GM23338 (cell line): ENCODE measurements at regions not wholly inside any gene's neighbourhood (a gene's known extent, or its start where the extent isn't known, plus 50 kb on each side); places are given as distances from the start of the nearest gene placed in this dataset.

ENCODE experiments used
- ATAC-seq: fragments of 200-7000 bp; cut with Tn5 transposase; 3 replicates; pipeline ENCODE4 v1.9.1; 2020
- DNase-seq: peaks from one replicate; pipeline ENCODE4 v3.0.0-alpha.2; 2015; ENCODE audit warnings: low spot score
- H2AFZ ChIP-seq: fragments of 200-600 bp; sonication (generic); 2 replicates; pipeline ENCODE4 v1.8.0; 2016; ENCODE audit warnings: antibody characterized with exemption, mild to moderate bottlenecking, moderate library complexity
- H3F3A ChIP-seq: fragments of 200-600 bp; sonication (generic); replicated peaks from 2 replicates; pipeline ENCODE4 v1.8.0; 2017; ENCODE audit warnings: antibody characterized with exemption, mixed run types, low read depth
- H3K27ac ChIP-seq: fragments of 200-600 bp; sonication (generic); 2 replicates; pipeline ENCODE4 v1.6.1; 2016; ENCODE audit warnings: low read depth
- H3K27me3 ChIP-seq: fragments of 200-600 bp; sonication (generic); 2 replicates; pipeline ENCODE4 v1.8.0; 2016; ENCODE audit warnings: mild to moderate bottlenecking, mixed run types, moderate library complexity; ENCODE audit not compliant: insufficient read depth
- H3K36me3 ChIP-seq: fragments of 200-600 bp; sonication (generic); 2 replicates; pipeline ENCODE4 v1.8.0; 2016; ENCODE audit warnings: mild to moderate bottlenecking; ENCODE audit not compliant: insufficient read depth
- H3K4me1 ChIP-seq: fragments of 200-600 bp; sonication (generic); 2 replicates; pipeline ENCODE4 v1.8.0; 2016; ENCODE audit warnings: mild to moderate bottlenecking, moderate library complexity; ENCODE audit not compliant: insufficient read depth
- H3K4me2 ChIP-seq: fragments of 200-600 bp; sonication (generic); 2 replicates; pipeline ENCODE4 v1.7.1; 2017; ENCODE audit warnings: mixed run types
- H3K4me3 ChIP-seq: fragments of 200-600 bp; sonication (generic); 2 replicates; pipeline ENCODE4 v1.6.1; 2016; ENCODE audit warnings: mixed run types
- H3K79me2 ChIP-seq: fragments of 200-600 bp; sonication (generic); replicated peaks from 2 replicates; pipeline ENCODE4 v1.8.0; 2017; ENCODE audit warnings: mild to moderate bottlenecking; ENCODE audit not compliant: insufficient read depth
- H3K9me2 ChIP-seq: fragments of 200-600 bp; sonication (generic); 2 replicates; pipeline ENCODE4 v1.8.0; 2017; ENCODE audit not compliant: insufficient read depth
- H4K20me1 ChIP-seq: fragments of 200-600 bp; sonication (generic); replicated peaks from 2 replicates; pipeline ENCODE4 v1.8.0; 2017; ENCODE audit warnings: mild to moderate bottlenecking; ENCODE audit not compliant: insufficient read depth
- H3K27ac Mint-ChIP-seq: 2 replicates; pipeline ENCODE4 v1.8.0; 2020; ENCODE audit warnings: inconsistent platforms, mild to moderate bottlenecking, moderate library complexity, mixed read lengths
- H3K27me3 Mint-ChIP-seq: 3 replicates; pipeline ENCODE4 v1.8.0; 2022; ENCODE audit warnings: low read depth, mild to moderate bottlenecking, moderate library complexity, mixed read lengths, inconsistent platforms; ENCODE audit not compliant: insufficient read depth, poor library complexity
- H3K36me3 Mint-ChIP-seq: 3 replicates; pipeline ENCODE4 v1.8.0; 2021; ENCODE audit warnings: low read depth, mild to moderate bottlenecking, inconsistent platforms, moderate library complexity, mixed read lengths
- H3K4me1 Mint-ChIP-seq: 3 replicates; pipeline ENCODE4 v1.8.0; 2020; ENCODE audit warnings: mild to moderate bottlenecking, inconsistent platforms, mixed read lengths
- H3K4me3 Mint-ChIP-seq: 3 replicates; pipeline ENCODE4 v1.8.0; 2021; ENCODE audit warnings: moderate library complexity, mild to moderate bottlenecking, inconsistent platforms, mixed read lengths
- H3K9me3 Mint-ChIP-seq: 3 replicates; pipeline ENCODE4 v1.8.0; 2020; ENCODE audit warnings: moderate library complexity, mild to moderate bottlenecking, inconsistent platforms, mixed read lengths
- EZH2 ChIP-seq: fragments of 200-600 bp; sonication (generic); IDR thresholded peaks from one replicate; pipeline ENCODE4 v1.8.0; 2017; ENCODE audit warnings: antibody characterized with exemption, mild to moderate bottlenecking, low read depth; ENCODE audit not compliant: unreplicated experiment
- EZH2phosphoT487 ChIP-seq: fragments of 200-600 bp; sonication (generic); IDR thresholded peaks from one replicate; pipeline ENCODE4 v1.8.1; 2018; ENCODE audit warnings: antibody characterized with exemption; ENCODE audit not compliant: unreplicated experiment
- JUNB ChIP-seq: IDR thresholded peaks from one replicate; pipeline ENCODE4 v1.6.1; 2016; ENCODE audit warnings: antibody characterized with exemption; ENCODE audit not compliant: unreplicated experiment
- POLR2AphosphoS5 ChIP-seq: IDR thresholded peaks from 2 replicates; pipeline ENCODE4 v1.6.1; 2016; ENCODE audit warnings: antibody characterized with exemption, low read depth
- STAT1 ChIP-seq: IDR thresholded peaks from one replicate; pipeline ENCODE4 v1.6.1; 2016; ENCODE audit warnings: antibody characterized with exemption; ENCODE audit not compliant: unreplicated experiment
- TF ChIP-seq, protein P1 (sequence below): fragments of 250-450 bp; sonication (Bioruptor Pico); IDR thresholded peaks from 2 replicates; pipeline ENCODE4 v1.5.0; 2020; ENCODE audit warnings: mild to moderate bottlenecking, moderate library complexity
- TF ChIP-seq, protein P2 (sequence below): IDR thresholded peaks from 2 replicates; pipeline ENCODE4 v1.6.1; 2016; ENCODE audit warnings: antibody characterized with exemption

DNA sequence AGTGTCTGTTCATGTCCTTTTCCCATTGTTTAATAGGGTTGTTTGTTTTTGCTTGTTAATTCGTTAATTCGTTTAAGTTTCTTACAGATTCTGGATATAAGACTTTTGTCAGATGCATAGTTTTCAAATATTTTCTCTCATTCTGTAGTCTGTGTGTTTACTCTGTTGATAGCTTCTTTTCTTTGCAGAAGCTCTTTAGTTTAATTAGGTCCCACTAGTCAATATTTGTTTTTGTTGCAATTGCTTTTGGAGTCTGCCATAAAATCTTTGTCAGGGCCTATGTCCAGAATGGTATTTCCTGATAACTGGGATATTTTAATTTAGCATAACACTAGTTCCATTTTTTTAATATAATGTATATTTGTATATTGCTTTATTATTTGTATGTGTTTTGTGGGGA lies 1380.1 kb downstream of the SUCLG1 start (continued):
- TF ChIP-seq, protein P1, sequence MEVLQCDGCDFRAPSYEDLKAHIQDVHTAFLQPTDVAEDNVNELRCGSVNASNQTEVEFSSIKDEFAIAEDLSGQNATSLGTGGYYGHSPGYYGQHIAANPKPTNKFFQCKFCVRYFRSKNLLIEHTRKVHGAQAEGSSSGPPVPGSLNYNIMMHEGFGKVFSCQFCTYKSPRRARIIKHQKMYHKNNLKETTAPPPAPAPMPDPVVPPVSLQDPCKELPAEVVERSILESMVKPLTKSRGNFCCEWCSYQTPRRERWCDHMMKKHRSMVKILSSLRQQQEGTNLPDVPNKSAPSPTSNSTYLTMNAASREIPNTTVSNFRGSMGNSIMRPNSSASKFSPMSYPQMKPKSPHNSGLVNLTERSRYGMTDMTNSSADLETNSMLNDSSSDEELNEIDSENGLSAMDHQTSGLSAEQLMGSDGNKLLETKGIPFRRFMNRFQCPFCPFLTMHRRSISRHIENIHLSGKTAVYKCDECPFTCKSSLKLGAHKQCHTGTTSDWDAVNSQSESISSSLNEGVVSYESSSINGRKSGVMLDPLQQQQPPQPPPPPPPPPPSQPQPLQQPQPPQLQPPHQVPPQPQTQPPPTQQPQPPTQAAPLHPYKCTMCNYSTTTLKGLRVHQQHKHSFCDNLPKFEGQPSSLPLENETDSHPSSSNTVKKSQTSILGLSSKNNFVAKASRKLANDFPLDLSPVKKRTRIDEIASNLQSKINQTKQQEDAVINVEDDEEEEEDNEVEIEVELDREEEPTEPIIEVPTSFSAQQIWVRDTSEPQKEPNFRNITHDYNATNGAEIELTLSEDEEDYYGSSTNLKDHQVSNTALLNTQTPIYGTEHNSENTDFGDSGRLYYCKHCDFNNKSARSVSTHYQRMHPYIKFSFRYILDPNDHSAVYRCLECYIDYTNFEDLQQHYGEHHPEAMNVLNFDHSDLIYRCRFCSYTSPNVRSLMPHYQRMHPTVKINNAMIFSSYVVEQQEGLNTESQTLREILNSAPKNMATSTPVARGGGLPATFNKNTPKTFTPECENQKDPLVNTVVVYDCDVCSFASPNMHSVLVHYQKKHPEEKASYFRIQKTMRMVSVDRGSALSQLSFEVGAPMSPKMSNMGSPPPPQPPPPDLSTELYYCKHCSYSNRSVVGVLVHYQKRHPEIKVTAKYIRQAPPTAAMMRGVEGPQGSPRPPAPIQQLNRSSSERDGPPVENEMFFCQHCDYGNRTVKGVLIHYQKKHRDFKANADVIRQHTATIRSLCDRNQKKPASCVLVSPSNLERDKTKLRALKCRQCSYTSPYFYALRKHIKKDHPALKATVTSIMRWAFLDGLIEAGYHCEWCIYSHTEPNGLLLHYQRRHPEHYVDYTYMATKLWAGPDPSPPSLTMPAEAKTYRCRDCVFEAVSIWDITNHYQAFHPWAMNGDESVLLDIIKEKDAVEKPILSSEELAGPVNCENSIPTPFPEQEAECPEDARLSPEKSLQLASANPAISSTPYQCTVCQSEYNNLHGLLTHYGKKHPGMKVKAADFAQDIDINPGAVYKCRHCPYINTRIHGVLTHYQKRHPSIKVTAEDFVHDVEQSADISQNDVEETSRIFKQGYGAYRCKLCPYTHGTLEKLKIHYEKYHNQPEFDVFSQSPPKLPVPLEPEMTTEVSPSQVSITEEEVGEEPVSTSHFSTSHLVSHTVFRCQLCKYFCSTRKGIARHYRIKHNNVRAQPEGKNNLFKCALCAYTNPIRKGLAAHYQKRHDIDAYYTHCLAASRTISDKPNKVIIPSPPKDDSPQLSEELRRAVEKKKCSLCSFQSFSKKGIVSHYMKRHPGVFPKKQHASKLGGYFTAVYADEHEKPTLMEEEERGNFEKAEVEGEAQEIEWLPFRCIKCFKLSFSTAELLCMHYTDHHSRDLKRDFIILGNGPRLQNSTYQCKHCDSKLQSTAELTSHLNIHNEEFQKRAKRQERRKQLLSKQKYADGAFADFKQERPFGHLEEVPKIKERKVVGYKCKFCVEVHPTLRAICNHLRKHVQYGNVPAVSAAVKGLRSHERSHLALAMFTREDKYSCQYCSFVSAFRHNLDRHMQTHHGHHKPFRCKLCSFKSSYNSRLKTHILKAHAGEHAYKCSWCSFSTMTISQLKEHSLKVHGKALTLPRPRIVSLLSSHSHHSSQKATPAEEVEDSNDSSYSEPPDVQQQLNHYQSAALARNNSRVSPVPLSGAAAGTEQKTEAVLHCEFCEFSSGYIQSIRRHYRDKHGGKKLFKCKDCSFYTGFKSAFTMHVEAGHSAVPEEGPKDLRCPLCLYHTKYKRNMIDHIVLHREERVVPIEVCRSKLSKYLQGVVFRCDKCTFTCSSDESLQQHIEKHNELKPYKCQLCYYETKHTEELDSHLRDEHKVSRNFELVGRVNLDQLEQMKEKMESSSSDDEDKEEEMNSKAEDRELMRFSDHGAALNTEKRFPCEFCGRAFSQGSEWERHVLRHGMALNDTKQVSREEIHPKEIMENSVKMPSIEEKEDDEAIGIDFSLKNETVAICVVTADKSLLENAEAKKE (CRISPR knock-in tag) = no peak
- TF ChIP-seq, protein P2, sequence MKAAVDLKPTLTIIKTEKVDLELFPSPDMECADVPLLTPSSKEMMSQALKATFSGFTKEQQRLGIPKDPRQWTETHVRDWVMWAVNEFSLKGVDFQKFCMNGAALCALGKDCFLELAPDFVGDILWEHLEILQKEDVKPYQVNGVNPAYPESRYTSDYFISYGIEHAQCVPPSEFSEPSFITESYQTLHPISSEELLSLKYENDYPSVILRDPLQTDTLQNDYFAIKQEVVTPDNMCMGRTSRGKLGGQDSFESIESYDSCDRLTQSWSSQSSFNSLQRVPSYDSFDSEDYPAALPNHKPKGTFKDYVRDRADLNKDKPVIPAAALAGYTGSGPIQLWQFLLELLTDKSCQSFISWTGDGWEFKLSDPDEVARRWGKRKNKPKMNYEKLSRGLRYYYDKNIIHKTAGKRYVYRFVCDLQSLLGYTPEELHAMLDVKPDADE = no peak
- TF ChIP-seq POLR2AphosphoS5 = no peak

DNA sequence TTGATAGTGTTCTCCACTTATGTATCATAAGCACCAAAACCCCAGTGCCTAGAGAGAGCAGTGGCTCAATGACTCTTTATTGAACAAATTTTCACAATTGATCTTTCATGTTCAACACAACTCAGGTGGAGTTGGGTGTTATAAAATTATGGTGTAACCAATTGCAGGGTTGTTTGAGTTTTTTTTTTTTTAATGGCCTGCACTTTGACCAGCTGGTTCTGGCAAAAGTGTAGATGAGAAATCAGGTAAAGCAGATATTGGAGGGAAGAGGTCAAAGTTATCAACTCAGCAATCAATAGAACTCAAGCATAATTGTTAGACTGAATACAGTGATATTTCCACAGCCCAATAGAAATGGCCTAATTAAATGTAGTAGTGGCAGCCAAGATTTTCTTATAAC lies 1386.3 kb downstream of the SUCLG1 start:
- Histone ChIP-seq H4K20me1 (no peaks in the 10 kb centered on the region), H3K27me3 (no peaks in the 10 kb centered on the region), H3K36me3 (no peaks in the 10 kb centered on the region), H3K9me2 (no peaks in the 10 kb centered on the region), H3K4me2 (no peak overlapping the region), H3K79me2 (no peaks in the 10 kb centered on the region), H3K4me1 (no peaks in the 10 kb centered on the region), H3F3A (no peaks in the 10 kb centered on the region), H3K27ac (no peak overlapping the region), H2AFZ (no peak overlapping the region), H3K4me3 (no peak overlapping the region)
- no peaks in the 10 kb centered on the region for H3K4me1 Mint-ChIP-seq
- H3K27ac Mint-ChIP-seq = no peak overlapping the region
- H3K36me3 Mint-ChIP-seq = no peaks in the 10 kb centered on the region
- no peak for DNase-seq
- no peaks in the 10 kb centered on the region for H3K27me3 Mint-ChIP-seq
- H3K9me3 Mint-ChIP-seq = no peaks in the 10 kb centered on the region
- no peak for ATAC-seq
- no peak overlapping the region for H3K4me3 Mint-ChIP-seq
- TF ChIP-seq EZH2 (no peak), POLR2AphosphoS5 (no peak), JUNB (no peak), EZH2phosphoT487 (no peak), STAT1 (no peak)
- TF ChIP-seq, protein P1 (CRISPR knock-in tag) = no peak
